GM18907 (cell line): ENCODE measurements at regions not wholly inside any gene's neighbourhood (a gene's known extent, or its start where the extent isn't known, plus 50 kb on each side); places are given as distances from the start of the nearest gene placed in this dataset.

Experiments
- ATAC-seq: cut with Tn5 transposase; IDR thresholded peaks from one replicate; pipeline ENCODE4 v1.9.1; 2021; ENCODE audit warnings: mild to moderate bottlenecking, moderate library complexity; ENCODE audit not compliant: unreplicated experiment

GRCh38 chr4:24248674-24249630 is 335.4 kb downstream of the DHX15 start:
- ATAC-seq = no peak

DNA sequence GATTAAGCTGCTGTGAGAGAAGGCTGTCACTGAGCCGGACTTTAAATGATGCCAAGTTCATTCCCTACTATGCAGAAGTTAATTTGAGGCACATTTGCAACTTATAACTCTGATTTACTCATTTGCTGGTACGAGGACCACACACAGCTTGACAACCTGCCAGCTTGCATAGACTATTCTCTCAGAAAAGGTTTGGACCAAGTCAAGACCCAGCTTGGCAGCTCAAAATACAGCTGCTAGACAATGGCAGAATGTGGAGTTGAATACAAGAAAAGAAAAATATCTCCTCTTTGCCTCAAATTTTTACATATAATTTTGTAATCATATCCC is 338.9 kb downstream of the DHX15 start:
- ATAC-seq = no peak

DNA sequence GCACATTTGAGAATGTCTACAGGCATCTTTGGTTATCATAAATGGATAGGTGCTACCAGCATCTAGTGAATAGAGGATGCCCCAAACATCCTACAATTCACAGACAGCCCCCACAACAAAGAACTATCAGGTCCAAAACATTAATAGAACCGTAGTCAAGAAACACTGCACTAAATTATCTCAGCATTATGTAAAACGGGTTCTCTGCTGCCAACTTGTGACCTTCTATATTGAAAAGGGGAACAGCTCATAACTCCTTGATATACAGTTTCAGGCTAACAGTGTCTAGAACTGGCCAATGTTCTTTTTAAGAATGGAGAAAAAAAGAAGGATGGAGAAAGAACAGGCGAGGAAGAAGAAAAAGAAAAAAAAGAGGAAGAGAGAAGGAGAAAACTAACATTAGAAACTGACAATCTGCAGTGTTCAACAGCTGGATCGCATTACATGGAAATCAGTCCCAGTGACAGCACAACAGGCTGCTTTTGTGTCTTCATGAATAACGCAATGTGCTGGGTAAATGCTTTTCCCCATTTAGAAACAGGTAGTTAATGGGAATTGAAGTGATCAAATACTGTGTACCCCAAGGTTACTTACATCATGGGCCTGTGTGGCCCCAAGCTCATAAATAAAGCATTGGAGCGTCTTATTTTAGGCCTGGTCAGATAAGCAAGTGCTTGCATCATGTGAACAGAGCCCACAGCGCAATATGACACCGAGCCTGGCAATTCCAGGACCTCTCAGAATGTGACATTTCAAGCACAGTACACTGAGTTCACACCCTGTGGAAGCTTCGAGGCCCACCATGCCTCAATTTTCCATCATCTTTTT is 339.5 kb downstream of the DHX15 start:
- no peak for ATAC-seq

- ATAC-seq = no peak
Observed at GRCh38 chr4:24243641-24244040, 340.7 kb downstream of the DHX15 start.

GRCh38 chr4:24241511-24241910 is 342.8 kb downstream of the DHX15 start:
- ATAC-seq = no peak

GRCh38 chr4:24240655-24241054 is 343.7 kb downstream of the DHX15 start:
- ATAC-seq = no peak

GRCh38 chr4:24237709-24238108 is 346.6 kb downstream of the DHX15 start:
- ATAC-seq = no peak

DNA sequence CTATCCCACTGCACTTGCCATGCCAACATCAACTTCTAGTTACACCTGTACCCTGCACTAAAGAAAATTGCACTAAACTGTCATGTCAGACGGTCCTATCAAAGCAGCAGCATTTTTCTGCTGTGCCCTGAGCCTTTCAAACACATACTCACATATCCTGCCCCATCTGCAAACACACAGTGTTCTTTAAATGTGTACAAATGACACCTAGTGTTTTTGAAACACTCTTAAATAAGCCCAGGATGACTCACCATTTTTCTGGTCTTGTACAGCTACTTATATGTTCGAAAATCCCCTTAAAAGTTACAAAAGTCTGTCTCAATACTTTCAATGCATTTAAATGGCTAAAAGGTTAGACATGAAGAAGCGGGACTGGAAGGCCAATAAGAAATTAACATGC is 346.7 kb upstream of the PPARGC1A start:
- no peak for ATAC-seq

DNA sequence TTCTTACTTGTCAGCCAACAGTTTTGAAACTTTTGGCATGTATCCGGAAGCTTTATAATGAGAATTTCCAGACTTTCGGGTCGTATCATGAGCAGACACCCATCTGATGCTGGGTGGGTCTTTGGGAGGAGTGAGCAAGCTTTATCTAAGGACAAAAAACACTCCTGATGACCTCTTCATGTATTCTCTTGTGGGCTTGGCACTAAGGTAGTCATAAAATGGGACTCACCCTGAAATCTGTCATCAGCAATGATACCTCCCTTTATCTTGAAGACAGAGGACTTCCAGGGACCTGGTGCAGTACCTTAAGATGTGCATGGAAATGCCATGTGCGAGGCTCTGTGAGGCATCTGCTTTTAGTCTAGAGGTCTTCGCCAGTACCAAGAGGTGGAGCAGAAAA is 346.3 kb upstream of the PPARGC1A start:
- ATAC-seq = no peak

DNA sequence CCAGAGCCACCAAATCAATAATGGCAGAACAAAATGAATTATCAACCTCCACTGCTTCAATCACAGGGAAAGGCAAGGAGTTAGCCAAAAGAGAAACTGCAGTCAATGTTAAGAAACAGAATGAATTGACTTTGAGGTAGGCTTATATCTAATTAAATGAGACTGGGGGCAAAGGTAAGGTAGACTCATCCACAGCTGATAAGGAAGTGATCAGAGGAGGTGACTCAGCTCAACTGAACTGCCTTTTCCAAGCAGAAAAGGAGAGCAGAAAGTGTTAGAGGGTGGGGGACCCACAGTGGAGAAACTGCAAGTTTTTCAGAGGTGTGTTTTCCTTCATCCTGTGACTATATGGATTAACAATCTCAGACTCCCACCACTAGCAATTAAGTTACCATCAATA is 345.8 kb upstream of the PPARGC1A start:
- no peak for ATAC-seq

DNA sequence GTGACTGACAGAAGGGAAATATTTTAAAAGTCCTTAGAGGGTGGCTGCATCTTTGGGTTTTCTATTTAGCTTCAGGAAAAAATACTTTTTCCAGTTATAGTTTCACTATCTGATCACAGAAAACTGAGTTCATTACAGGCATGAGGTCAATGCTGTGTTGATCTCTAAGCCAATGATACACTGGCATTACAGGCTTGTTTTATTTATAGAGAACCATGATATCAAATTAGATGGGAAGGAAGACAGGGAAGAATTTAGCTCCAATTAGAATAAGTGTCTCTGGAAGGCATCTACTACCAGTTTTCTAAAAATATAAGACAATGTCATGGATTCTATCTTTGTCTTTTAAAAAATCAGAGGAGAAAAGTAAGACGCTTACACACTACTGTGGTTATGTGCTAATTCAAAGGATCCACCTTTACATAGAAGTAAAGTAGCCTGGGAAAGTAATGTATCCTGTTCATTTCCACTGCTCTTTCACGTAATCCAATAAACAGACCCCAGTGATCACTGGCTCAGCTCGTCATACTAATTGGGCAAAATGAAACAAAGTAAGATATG is 344.5 kb upstream of the PPARGC1A start:
- ATAC-seq = no peak

- ATAC-seq = no peak
Observed at GRCh38 chr4:24230955-24231354, 341.1 kb upstream of the PPARGC1A start.

GRCh38 chr4:24229978-24230377 is 340.1 kb upstream of the PPARGC1A start:
- ATAC-seq = no peak

- ATAC-seq = no peak
Observed at GRCh38 chr4:24228692-24229091, 338.8 kb upstream of the PPARGC1A start.

GRCh38 chr4:24226667-24227066 is 336.8 kb upstream of the PPARGC1A start:
- no peak for ATAC-seq

GRCh38 chr4:24226023-24226422 is 336.2 kb upstream of the PPARGC1A start:
- no peak for ATAC-seq

GRCh38 chr4:24224446-24224845 is 334.6 kb upstream of the PPARGC1A start:
- ATAC-seq = no peak

DNA sequence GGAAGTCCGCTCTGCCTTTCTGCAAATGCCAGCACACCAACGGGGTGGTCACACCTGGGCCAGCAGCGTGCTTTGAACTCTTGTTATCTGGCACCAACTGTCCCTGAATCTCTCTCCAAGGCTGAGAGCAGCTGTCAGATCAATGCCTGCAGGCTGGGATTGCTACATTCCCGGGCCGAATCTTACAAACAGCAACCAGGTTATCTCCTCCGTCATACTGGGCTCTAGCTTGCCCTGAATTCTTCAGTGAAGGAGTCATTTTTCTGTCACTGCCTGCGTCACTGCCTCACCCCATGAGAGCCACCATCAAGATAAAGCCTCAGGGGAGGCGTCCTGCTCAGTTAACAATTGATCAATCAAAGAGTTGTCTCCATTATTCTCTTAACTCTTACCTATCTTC is 329.4 kb upstream of the PPARGC1A start:
- no peak for ATAC-seq

- ATAC-seq = no peak
Observed at GRCh38 chr4:24218566-24218965, 328.7 kb upstream of the PPARGC1A start.

- no peak for ATAC-seq
Observed at GRCh38 chr4:24214796-24215195, 324.9 kb upstream of the PPARGC1A start.

DNA sequence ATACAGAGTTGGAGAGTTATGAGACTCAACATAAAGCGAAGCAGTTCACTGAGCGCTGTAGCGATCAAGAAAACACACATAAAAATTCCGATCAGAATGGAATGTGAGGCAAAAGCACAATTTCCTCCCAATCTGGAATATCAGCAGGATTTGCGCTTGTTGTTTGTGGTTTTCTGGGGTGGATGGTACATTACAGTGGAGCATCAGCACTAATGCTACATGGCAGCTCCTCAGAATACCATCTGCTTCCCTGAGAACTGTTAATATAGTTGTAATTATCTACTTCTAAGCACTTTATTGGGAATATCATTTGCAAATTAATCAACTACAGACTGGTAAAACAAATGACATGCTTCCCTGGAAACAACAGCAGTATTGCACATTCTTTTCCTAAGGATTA is 324.1 kb upstream of the PPARGC1A start:
- no peak for ATAC-seq

GRCh38 chr4:24212642-24213041 is 322.8 kb upstream of the PPARGC1A start:
- ATAC-seq = no peak
